HL-60 (cell line): ENCODE measurements at regions not wholly inside any gene's neighbourhood (a gene's known extent, or its start where the extent isn't known, plus 50 kb on each side); places are given as distances from the start of the nearest gene placed in this dataset.

Source experiments
- DNase-seq, 2 experiments: peaks; one replicate each; pipeline ENCODE4 v3.0.0-alpha.2; 2010 to 2020; ENCODE audit warnings: low read depth in 1 of 2, low spot score in 1 of 2
- H3K27ac ChIP-seq: fragments of 250-450 bp; sonication (Bioruptor Pico); replicated peaks from 2 replicates; pipeline ENCODE4 v1.5.1; 2020; ENCODE audit warnings: mild to moderate bottlenecking, moderate library complexity
- H3K27me3 ChIP-seq: fragments of 250-450 bp; sonication (Bioruptor Pico); 2 replicates; pipeline ENCODE4 v1.5.1; 2021; ENCODE audit warnings: mild to moderate bottlenecking, moderate library complexity; ENCODE audit not compliant: insufficient read depth, poor library complexity, severe bottlenecking
- H3K4me3 ChIP-seq: replicated peaks from 2 replicates; pipeline ENCODE4 v1.5.1; 2011; ENCODE audit warnings: mild to moderate bottlenecking, control low read depth, low read length; ENCODE audit not compliant: insufficient read depth
- GABPA ChIP-seq: IDR thresholded peaks from 2 replicates; pipeline ENCODE4 v1.6.1; 2012; ENCODE audit warnings: low read depth
- POLR2AphosphoS5 ChIP-seq: IDR thresholded peaks from 2 replicates; pipeline ENCODE4 v1.6.1; 2012; ENCODE audit warnings: low read depth
- SPI1 ChIP-seq: IDR thresholded peaks from 2 replicates; pipeline ENCODE4 v1.6.1; 2012; ENCODE audit warnings: low read depth, mild to moderate bottlenecking, borderline replicate concordance
- TF ChIP-seq, protein P1 (sequence below): IDR thresholded peaks from 2 replicates; pipeline ENCODE4 v1.6.1; 2012; ENCODE audit warnings: low read depth; ENCODE audit not compliant: insufficient replicate concordance
- TF ChIP-seq, protein P2 (sequence below): IDR thresholded peaks from one replicate; pipeline ENCODE4 v1.5.1; 2011; ENCODE audit warnings: low read length, control low read depth, inconsistent platforms; ENCODE audit not compliant: insufficient read depth

- DNase-seq = no peak
- Histone ChIP-seq H3K27ac (no peak overlapping the region), H3K27me3 (peaks cover 4% of the 10 kb centered on the region), H3K4me3 (no peak overlapping the region)
- TF ChIP-seq SPI1 = no peak
- TF ChIP-seq, protein P1, sequence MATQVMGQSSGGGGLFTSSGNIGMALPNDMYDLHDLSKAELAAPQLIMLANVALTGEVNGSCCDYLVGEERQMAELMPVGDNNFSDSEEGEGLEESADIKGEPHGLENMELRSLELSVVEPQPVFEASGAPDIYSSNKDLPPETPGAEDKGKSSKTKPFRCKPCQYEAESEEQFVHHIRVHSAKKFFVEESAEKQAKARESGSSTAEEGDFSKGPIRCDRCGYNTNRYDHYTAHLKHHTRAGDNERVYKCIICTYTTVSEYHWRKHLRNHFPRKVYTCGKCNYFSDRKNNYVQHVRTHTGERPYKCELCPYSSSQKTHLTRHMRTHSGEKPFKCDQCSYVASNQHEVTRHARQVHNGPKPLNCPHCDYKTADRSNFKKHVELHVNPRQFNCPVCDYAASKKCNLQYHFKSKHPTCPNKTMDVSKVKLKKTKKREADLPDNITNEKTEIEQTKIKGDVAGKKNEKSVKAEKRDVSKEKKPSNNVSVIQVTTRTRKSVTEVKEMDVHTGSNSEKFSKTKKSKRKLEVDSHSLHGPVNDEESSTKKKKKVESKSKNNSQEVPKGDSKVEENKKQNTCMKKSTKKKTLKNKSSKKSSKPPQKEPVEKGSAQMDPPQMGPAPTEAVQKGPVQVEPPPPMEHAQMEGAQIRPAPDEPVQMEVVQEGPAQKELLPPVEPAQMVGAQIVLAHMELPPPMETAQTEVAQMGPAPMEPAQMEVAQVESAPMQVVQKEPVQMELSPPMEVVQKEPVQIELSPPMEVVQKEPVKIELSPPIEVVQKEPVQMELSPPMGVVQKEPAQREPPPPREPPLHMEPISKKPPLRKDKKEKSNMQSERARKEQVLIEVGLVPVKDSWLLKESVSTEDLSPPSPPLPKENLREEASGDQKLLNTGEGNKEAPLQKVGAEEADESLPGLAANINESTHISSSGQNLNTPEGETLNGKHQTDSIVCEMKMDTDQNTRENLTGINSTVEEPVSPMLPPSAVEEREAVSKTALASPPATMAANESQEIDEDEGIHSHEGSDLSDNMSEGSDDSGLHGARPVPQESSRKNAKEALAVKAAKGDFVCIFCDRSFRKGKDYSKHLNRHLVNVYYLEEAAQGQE = no peak
- TF ChIP-seq GABPA = no peak
- TF ChIP-seq POLR2AphosphoS5 = no peak
- TF ChIP-seq, protein P2, sequence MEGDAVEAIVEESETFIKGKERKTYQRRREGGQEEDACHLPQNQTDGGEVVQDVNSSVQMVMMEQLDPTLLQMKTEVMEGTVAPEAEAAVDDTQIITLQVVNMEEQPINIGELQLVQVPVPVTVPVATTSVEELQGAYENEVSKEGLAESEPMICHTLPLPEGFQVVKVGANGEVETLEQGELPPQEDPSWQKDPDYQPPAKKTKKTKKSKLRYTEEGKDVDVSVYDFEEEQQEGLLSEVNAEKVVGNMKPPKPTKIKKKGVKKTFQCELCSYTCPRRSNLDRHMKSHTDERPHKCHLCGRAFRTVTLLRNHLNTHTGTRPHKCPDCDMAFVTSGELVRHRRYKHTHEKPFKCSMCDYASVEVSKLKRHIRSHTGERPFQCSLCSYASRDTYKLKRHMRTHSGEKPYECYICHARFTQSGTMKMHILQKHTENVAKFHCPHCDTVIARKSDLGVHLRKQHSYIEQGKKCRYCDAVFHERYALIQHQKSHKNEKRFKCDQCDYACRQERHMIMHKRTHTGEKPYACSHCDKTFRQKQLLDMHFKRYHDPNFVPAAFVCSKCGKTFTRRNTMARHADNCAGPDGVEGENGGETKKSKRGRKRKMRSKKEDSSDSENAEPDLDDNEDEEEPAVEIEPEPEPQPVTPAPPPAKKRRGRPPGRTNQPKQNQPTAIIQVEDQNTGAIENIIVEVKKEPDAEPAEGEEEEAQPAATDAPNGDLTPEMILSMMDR = no peak
These were observed 356.7 kb downstream of the SOX9 start for GRCh38 chr17:72477491-72477890.

DNA sequence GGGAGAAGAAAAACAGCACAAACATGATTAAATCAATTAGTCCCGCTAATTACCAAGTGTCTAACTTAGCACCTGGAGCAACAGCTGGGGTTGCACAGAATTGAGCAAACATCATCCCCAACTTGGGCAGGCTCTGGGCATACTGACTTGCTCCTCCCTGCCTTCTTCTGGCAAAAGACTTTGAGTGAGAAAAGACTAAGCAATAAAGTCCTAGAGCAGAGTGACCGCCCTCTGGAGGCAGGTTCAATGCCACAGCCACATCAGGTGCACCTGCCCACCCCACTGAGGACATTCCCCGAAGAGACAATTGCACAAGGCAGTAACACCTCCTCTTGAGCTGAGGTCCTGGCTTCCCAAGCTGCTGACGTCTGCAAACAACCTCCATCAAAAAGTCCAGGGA lies 358.3 kb downstream of the SOX9 start:
- no peak for DNase-seq
- Histone ChIP-seq H3K27me3 (peaks cover 4% of the 10 kb centered on the region), H3K4me3 (no peak overlapping the region), H3K27ac (no peak overlapping the region)
- TF ChIP-seq SPI1 (no peak), POLR2AphosphoS5 (no peak)

DNA sequence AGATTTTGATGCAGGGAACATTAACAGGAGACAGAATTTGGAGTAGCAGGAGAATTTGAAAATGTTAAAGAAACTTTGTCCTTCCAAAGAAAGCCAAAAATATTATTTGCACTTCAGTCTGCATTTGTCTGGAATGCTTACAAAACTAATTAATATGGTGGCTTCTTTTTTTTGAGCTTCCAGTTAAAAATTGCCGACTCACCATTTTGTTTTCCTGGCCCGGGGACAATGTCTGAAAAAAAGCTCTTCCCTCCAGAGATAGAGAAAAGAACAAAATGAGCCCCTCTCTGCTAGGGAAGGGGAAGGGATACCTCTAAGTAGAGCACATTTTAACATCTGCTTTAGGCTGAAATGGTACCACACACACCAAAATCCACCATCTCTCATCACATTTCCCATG lies 360.8 kb downstream of the SOX9 start:
- DNase-seq = no peak
- no peak overlapping the region for H3K27ac ChIP-seq
- TF ChIP-seq GABPA = no peak
- TF ChIP-seq, protein P1 = no peak
- TF ChIP-seq POLR2AphosphoS5 = no peak
- no peak for TF ChIP-seq SPI1
- TF ChIP-seq, protein P2 = no peak

GRCh38 chr17:72485596-72485995 lies 364.8 kb downstream of the SOX9 start:
- TF ChIP-seq, protein P2 = no peak
- no peak for TF ChIP-seq SPI1
- TF ChIP-seq, protein P1 = no peak
- TF ChIP-seq POLR2AphosphoS5 = no peak
- no peak for TF ChIP-seq GABPA
- no peak for DNase-seq
- H3K4me3 ChIP-seq = no peak overlapping the region
- H3K27ac ChIP-seq = no peak overlapping the region
- no peaks in the 10 kb centered on the region for H3K27me3 ChIP-seq

More for the DNA sequence above, 360.8 kb downstream of the SOX9 start:
- peaks cover 4% of the 10 kb centered on the region for H3K27me3 ChIP-seq
- no peak overlapping the region for H3K4me3 ChIP-seq
